LNCaP clone FGC (cell line): ENCODE measurements at regions not wholly inside any gene's neighbourhood (a gene's known extent, or its start where the extent isn't known, plus 50 kb on each side); places are given as distances from the start of the nearest gene placed in this dataset.

Source experiments
- DNase-seq: peaks from one replicate; pipeline ENCODE4 v3.0.0-alpha.2; 2011; ENCODE audit warnings: low read depth
- H3K4me3 ChIP-seq: 2 replicates; pipeline ENCODE4 v1.5.1; 2011; ENCODE audit warnings: mild to moderate bottlenecking, low read depth, low read length, control low read depth
- CTCF ChIP-seq: IDR thresholded peaks from 2 replicates; pipeline ENCODE4 v1.5.1; 2012; ENCODE audit warnings: mild to moderate bottlenecking; ENCODE audit not compliant: control insufficient read depth, insufficient read depth; ENCODE audit errors: extremely low read depth

- H3K4me3 ChIP-seq: no peak overlapping the region
- no peak for DNase-seq
- TF ChIP-seq CTCF: peak; percentile 74
Observed at GRCh38 chr9:7234144-7234543, 476.4 kb downstream of the KDM4C start.

- no peak for DNase-seq
- TF ChIP-seq CTCF: no peak
- no peak overlapping the region for H3K4me3 ChIP-seq
Observed at GRCh38 chr9:7229571-7229970, 471.8 kb downstream of the KDM4C start.

- no peak for DNase-seq
- H3K4me3 ChIP-seq: no peak overlapping the region
- TF ChIP-seq CTCF: no peak
Observed at GRCh38 chr9:7228726-7229125, 471.0 kb downstream of the KDM4C start.

- no peak for DNase-seq
- TF ChIP-seq CTCF: no peak
Observed at GRCh38 chr9:7227951-7228350, 470.2 kb downstream of the KDM4C start.

GRCh38 chr9:7226007-7226640, 468.4 kb downstream of the KDM4C start:
- H3K4me3 ChIP-seq: no peak overlapping the region
- no peak for DNase-seq
- no peak for TF ChIP-seq CTCF

More at GRCh38 chr9:7227951-7228350, 470.2 kb downstream of the KDM4C start:
- no peak overlapping the region for H3K4me3 ChIP-seq
